ENCODE measurements at regions not wholly inside any gene's neighbourhood (a gene's known extent, or its start where the extent isn't known, plus 50 kb on each side); places are given as distances from the start of the nearest gene placed in this dataset.

DNA sequence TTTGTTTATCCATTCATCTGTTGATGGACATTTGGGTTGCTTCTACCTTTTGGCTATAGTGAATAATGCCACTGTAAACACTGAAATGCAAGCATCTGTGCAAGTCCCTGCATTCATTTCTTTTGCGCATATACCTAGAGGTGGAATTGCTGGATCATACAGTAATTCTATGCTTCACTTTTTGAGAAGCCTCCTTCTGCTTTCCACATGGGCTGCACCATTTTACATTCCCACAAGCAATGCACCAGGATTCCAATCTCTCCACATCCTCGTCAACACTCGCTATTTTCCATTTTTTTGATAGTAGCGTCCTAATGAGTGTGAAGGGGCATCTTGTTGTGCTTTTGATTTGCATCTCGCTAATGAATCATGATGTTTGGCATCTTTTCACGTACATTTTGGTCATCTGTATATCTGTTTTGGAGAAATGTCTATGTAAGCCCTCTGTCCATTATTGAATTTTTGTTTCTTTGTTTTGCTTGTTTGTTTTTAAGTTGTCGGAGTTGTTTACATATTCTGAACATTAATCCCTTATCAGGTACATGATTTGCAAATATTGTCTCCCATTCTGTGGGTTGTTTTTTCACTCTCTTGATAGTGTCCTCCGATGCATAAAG, 335.4 kb downstream of the RRAGC start:
- TF ChIP-seq CTCF (conservative IDR thresholded peaks at IDR 0.05), result no peak
- no peak for TF ChIP-seq ZFX (IDR thresholded peaks at IDR 0.05)
